Adrenal gland (tissue), 9 donors: ENCODE measurements at regions not wholly inside any gene's neighbourhood (a gene's known extent, or its start where the extent isn't known, plus 50 kb on each side); places are given as distances from the start of the nearest gene placed in this dataset.

Experiments
- DNase-seq, 7 donors: peaks; one replicate each; pipeline ENCODE4 v3.0.0-alpha.2; 2019 to 2020
- H3K27ac ChIP-seq, 5 donors: fragments of 200-600 bp; sonication (generic) in 4 of 5; 1 replicate in 3 of 5; 2 replicates in 2 of 5; pipeline versions ENCODE4 v1.5.1 to v1.8.0; 2016 to 2020; ENCODE audit warnings: mild to moderate bottlenecking in 1 of 5
- H3K27me3 ChIP-seq: fragments of 200-600 bp; 2 replicates; pipeline ENCODE4 v1.8.0; 2021
- H3K36me3 ChIP-seq, 2 donors: fragments of 200-600 bp; replicated peaks in 1 of 2; 1 replicate in 1 of 2; 2 replicates in 1 of 2; pipeline versions ENCODE4 v1.5.1 to v1.8.0; 2018 to 2022
- H3K4me1 ChIP-seq, 2 donors: fragments of 200-600 bp; replicated peaks in 1 of 2; 1 replicate in 1 of 2; 2 replicates in 1 of 2; pipeline versions ENCODE4 v1.5.1 to v1.8.0; 2018 to 2021
- H3K4me3 ChIP-seq, 4 donors: fragments of 200-600 bp; sonication (generic) in 3 of 4; one replicate each; pipeline ENCODE4 v1.5.1; 2016 to 2018
- H3K9me3 ChIP-seq, 3 donors: fragments of 200-600 bp; sonication (generic) in 1 of 3; replicated peaks in 1 of 3; 1 replicate in 2 of 3; 2 replicates in 1 of 3; pipeline versions ENCODE4 v1.5.1 to v1.8.0; 2016 to 2021
- CTCF ChIP-seq, 6 experiments: fragments of 450-650 bp in 4 of 6; fragments of 200-600 bp in 2 of 6; sonication (generic) in 1 of 6; IDR thresholded peaks; 1 replicate in 5 of 6; 2 replicates in 1 of 6; pipeline versions ENCODE4 v1.5.1 to v1.8.0; 2016 to 2021; ENCODE audit warnings: antibody characterized with exemption in 6 of 6, mild to moderate bottlenecking in 2 of 6, moderate library complexity in 1 of 6
- POLR2A ChIP-seq, 2 donors: fragments of 450-650 bp; IDR thresholded peaks; one replicate each; pipeline ENCODE4 v1.6.1; 2017; ENCODE audit warnings: antibody characterized with exemption in 2 of 2, mild to moderate bottlenecking in 2 of 2, moderate library complexity in 1 of 2
- WGBS, 4 donors: extraction: QIAGEN DNeasy Blood & Tissue Kit in 2 of 4; methylation state at CpG; one replicate each; pipeline versions ENCODE4 v1.1.5 to v1.1.7; 2013 to 2017; 5-methylcytosine and 5-hydroxymethylcytosine counted together
- intact Hi-C, 2 donors: fragments of 100-400 bp; cut with DNase I; formaldehyde crosslinking; loops; one replicate each; pipeline versions ENCODE4 v1.14.1 to v1.15.0; 2022 to 2023
- donor health status: healthy with polysubstance abuse.
- donor health status: Bipolar disorder and iron deficiency.
- donor health status: DM: yes; HTN: yes; CAD: no.
- donor health status: DM: no; HTN: no; CAD: no.
- donor health status: DM: no; HTN: no; CAD: no.

GRCh38 chr14:101707863-101708620 is 53.5 kb upstream of the PPP2R5C start:
- Histone ChIP-seq H3K27me3 (no peaks in the 10 kb centered on the region), H3K36me3 (no peaks in the 10 kb centered on the region), H3K4me3 (no peak overlapping the region), H3K9me3 (no peaks in the 10 kb centered on the region), H3K27ac (peak overlapping the region in 1 of 5 donors; percentile 34), H3K4me1 (peaks cover 0 to 13% of the 10 kb centered on the region in 2 donors)
- WGBS, 4 donors: 78 to 87% (median 82%) methylated on average over 9 to 12 of the region's 12 CpGs
- intact Hi-C loops: loop anchor here in 1 of 2 donors (10.0 kb wide), 1 partner anchor 387 kb away; no protein-coding TSS in a partner anchor
- TF ChIP-seq CTCF (IDR thresholded peaks at IDR 0.05): no peak
- TF ChIP-seq POLR2A (IDR thresholded peaks at IDR 0.05): no peak
- DNase-seq: peak in 1 of 7 donors; percentile 48

- Histone ChIP-seq H3K36me3 (no peaks in the 10 kb centered on the region), H3K27me3 (no peaks in the 10 kb centered on the region), H3K4me3 (no peak overlapping the region), H3K27ac (no peak overlapping the region), H3K4me1 (peaks cover 0 to 13% of the 10 kb centered on the region in 2 donors), H3K9me3 (no peaks in the 10 kb centered on the region)
- peak in 1 of 7 donors; percentile 45 for DNase-seq
- intact Hi-C loops: loop anchor here in 1 of 2 donors (10.0 kb wide), 1 partner anchor 386 kb away; no protein-coding TSS in a partner anchor
- 83 to 90% (median 87%) methylated on average over 15 to 18 of the region's 18 CpGs for WGBS, 4 donors
- TF ChIP-seq POLR2A (IDR thresholded peaks at IDR 0.05): no peak
Measured at GRCh38 chr14:101708853-101709532, 52.5 kb upstream of the PPP2R5C start.

- WGBS, 4 donors: 81 to 88% (median 83%) methylated on average over 11 of the region's 11 CpGs
- H3K4me1 ChIP-seq: peaks cover 0 to 13% of the 10 kb centered on the region in 2 donors
- intact Hi-C loops: loop anchor here in 1 of 2 donors (10.0 kb wide), 1 partner anchor 385 kb away; no protein-coding TSS in a partner anchor
- no peak overlapping the region for H3K27ac ChIP-seq
- no peak for TF ChIP-seq CTCF (IDR thresholded peaks at IDR 0.05)
- TF ChIP-seq POLR2A (IDR thresholded peaks at IDR 0.05): no peak
- H3K27me3 ChIP-seq: no peaks in the 10 kb centered on the region
- no peaks in the 10 kb centered on the region for H3K9me3 ChIP-seq
- no peak overlapping the region for H3K4me3 ChIP-seq
- peak in 1 of 7 donors; percentile 39 for DNase-seq
- H3K36me3 ChIP-seq: no peaks in the 10 kb centered on the region
Measured at GRCh38 chr14:101709533-101709881, 52.0 kb upstream of the PPP2R5C start.

GRCh38 chr14:101709962-101710931 is 51.3 kb upstream of the PPP2R5C start:
- peaks cover 0 to 13% of the 10 kb centered on the region in 2 donors for H3K4me1 ChIP-seq
- WGBS, 4 donors: 75 to 85% (median 80%) methylated on average over 7 to 10 of the region's 10 CpGs
- no peak overlapping the region for H3K4me3 ChIP-seq
- peak in 1 of 7 donors; percentile 38 for DNase-seq
- no peak for TF ChIP-seq CTCF (IDR thresholded peaks at IDR 0.05)
- no peak for TF ChIP-seq POLR2A (IDR thresholded peaks at IDR 0.05)
- H3K9me3 ChIP-seq: no peaks in the 10 kb centered on the region
- intact Hi-C loops: loop anchor here in 1 of 2 donors (10.0 kb wide), 1 partner anchor 385 kb away; no protein-coding TSS in a partner anchor
- no peaks in the 10 kb centered on the region for H3K36me3 ChIP-seq
- H3K27me3 ChIP-seq: no peaks in the 10 kb centered on the region
- H3K27ac ChIP-seq: no peak overlapping the region
